ENCODE measurements at regions not wholly inside any gene's neighbourhood (a gene's known extent, or its start where the extent isn't known, plus 50 kb on each side); places are given as distances from the start of the nearest gene placed in this dataset.

DNA sequence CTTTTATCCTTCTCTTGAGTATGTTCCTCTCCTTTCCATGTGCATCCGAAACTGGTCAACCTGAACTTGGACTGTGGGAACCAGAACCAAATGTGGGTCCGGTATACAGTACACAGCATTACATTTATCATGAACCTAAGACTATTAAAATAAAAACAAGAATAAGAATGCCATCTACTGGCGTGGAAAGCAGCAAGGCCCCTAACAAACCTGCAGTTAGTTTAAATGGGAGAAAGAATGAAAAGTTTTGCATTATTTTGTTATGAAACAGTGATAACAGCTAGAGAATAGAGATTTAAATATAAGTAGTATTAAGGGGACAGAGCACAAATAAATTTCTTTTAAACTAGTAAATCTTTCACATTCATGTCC is 159.5 kb downstream of the RBM26 start:
- no peaks in the 10 kb centered on the region for H3K9me2 ChIP-seq (ENCODE audit: insufficient read depth, low read length)
- no peaks in the 10 kb centered on the region for H3K36me3 ChIP-seq (ENCODE audit: insufficient read depth, low read length)
- no peak overlapping the region for H3K27ac ChIP-seq (ENCODE audit: low read length)
- no peak overlapping the region for H2AFZ ChIP-seq (ENCODE audit: low read depth, low read length)
- TF ChIP-seq TAF1 (IDR thresholded peaks at IDR 0.05; ENCODE audit: low read depth) (no peak), RAD21 (conservative IDR thresholded peaks at IDR 0.05) (peak; percentile 50), SMC3 (conservative IDR thresholded peaks at IDR 0.05; ENCODE audit: poor library complexity) (peak; percentile 56)
- TF ChIP-seq, protein P1, sequence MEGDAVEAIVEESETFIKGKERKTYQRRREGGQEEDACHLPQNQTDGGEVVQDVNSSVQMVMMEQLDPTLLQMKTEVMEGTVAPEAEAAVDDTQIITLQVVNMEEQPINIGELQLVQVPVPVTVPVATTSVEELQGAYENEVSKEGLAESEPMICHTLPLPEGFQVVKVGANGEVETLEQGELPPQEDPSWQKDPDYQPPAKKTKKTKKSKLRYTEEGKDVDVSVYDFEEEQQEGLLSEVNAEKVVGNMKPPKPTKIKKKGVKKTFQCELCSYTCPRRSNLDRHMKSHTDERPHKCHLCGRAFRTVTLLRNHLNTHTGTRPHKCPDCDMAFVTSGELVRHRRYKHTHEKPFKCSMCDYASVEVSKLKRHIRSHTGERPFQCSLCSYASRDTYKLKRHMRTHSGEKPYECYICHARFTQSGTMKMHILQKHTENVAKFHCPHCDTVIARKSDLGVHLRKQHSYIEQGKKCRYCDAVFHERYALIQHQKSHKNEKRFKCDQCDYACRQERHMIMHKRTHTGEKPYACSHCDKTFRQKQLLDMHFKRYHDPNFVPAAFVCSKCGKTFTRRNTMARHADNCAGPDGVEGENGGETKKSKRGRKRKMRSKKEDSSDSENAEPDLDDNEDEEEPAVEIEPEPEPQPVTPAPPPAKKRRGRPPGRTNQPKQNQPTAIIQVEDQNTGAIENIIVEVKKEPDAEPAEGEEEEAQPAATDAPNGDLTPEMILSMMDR (IDR thresholded peaks at IDR 0.05; ENCODE audit: poor library complexity, severe bottlenecking), result peak; percentile 47
- H3F3A ChIP-seq (ENCODE audit: insufficient read depth, low read length, poor library complexity, severe bottlenecking), result no peaks in the 10 kb centered on the region
- no peak overlapping the region for H3K9ac ChIP-seq (ENCODE audit: low read length)
- no peak overlapping the region for H3K4me3 ChIP-seq (ENCODE audit: low read length)
- no peaks in the 10 kb centered on the region for H4K20me1 ChIP-seq (ENCODE audit: insufficient read depth)
- H3K4me2 ChIP-seq (ENCODE audit: low read length), result no peak overlapping the region
- H3K79me2 ChIP-seq (replicated peaks; ENCODE audit: insufficient read depth, low read length), result no peaks in the 10 kb centered on the region
- no peaks in the 10 kb centered on the region for H3K27me3 ChIP-seq (ENCODE audit: insufficient read depth, low read depth, low read length)
- no peaks in the 10 kb centered on the region for H3K9me3 ChIP-seq (ENCODE audit: low read length)

DNA sequence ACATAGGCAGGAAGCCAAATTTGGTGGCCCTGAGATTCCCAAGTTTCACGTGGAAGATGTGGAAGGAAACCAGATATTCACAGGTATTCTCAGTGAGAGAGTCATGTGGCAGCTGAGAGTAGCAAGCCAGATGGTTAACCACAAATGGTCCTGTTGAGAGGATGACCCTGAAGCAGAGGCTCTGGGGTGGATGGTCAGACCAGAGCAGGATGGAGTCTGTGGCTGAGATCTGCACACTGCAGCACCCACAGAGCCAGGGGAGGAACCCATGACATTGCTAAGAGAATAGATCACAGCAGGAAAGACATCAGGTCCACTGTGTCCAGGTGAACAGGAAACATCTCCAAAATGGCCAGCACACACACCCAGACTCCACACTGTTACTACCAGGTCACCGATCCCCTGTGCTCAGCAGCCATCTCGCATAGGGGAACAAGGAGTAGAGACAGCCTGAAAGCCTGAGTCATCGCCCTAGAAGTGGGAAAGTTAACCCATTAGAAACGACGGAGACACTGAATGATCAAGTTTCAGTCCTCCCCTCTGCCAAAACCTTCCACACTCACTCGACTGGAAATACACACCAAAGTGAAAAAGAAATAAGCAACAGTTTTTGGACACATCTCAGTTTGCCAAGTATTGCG is 160.0 kb downstream of the RBM26 start:
- no peaks in the 10 kb centered on the region for H3K27me3 ChIP-seq (ENCODE audit: insufficient read depth, low read depth, low read length)
- H3K9me3 ChIP-seq (ENCODE audit: low read length), result no peaks in the 10 kb centered on the region
- TF ChIP-seq TAF1 (IDR thresholded peaks at IDR 0.05; ENCODE audit: low read depth) (no peak), RAD21 (conservative IDR thresholded peaks at IDR 0.05) (no peak), MXI1 (conservative IDR thresholded peaks at IDR 0.05; ENCODE audit: poor library complexity, severe bottlenecking) (no peak), POLR2AphosphoS5 (IDR thresholded peaks at IDR 0.05) (no peak), SMC3 (conservative IDR thresholded peaks at IDR 0.05; ENCODE audit: poor library complexity) (no peak), EP300 (conservative IDR thresholded peaks at IDR 0.05; ENCODE audit: poor library complexity, severe bottlenecking) (no peak), EZH2 (IDR thresholded peaks at IDR 0.05; ENCODE audit: borderline replicate concordance, insufficient read depth, low read length, poor library complexity, severe bottlenecking) (no peak)
- TF ChIP-seq, protein P2, sequence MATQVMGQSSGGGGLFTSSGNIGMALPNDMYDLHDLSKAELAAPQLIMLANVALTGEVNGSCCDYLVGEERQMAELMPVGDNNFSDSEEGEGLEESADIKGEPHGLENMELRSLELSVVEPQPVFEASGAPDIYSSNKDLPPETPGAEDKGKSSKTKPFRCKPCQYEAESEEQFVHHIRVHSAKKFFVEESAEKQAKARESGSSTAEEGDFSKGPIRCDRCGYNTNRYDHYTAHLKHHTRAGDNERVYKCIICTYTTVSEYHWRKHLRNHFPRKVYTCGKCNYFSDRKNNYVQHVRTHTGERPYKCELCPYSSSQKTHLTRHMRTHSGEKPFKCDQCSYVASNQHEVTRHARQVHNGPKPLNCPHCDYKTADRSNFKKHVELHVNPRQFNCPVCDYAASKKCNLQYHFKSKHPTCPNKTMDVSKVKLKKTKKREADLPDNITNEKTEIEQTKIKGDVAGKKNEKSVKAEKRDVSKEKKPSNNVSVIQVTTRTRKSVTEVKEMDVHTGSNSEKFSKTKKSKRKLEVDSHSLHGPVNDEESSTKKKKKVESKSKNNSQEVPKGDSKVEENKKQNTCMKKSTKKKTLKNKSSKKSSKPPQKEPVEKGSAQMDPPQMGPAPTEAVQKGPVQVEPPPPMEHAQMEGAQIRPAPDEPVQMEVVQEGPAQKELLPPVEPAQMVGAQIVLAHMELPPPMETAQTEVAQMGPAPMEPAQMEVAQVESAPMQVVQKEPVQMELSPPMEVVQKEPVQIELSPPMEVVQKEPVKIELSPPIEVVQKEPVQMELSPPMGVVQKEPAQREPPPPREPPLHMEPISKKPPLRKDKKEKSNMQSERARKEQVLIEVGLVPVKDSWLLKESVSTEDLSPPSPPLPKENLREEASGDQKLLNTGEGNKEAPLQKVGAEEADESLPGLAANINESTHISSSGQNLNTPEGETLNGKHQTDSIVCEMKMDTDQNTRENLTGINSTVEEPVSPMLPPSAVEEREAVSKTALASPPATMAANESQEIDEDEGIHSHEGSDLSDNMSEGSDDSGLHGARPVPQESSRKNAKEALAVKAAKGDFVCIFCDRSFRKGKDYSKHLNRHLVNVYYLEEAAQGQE (IDR thresholded peaks at IDR 0.05; ENCODE audit: borderline replicate concordance), result no peak
- TF ChIP-seq, protein P1 (IDR thresholded peaks at IDR 0.05; ENCODE audit: poor library complexity, severe bottlenecking), result no peak
- no peaks in the 10 kb centered on the region for H3K9me2 ChIP-seq (ENCODE audit: insufficient read depth, low read length)
- no peak overlapping the region for H3K4me3 ChIP-seq (ENCODE audit: low read length)
- H2AFZ ChIP-seq (ENCODE audit: low read depth, low read length), result no peak overlapping the region
- H3K9ac ChIP-seq (ENCODE audit: low read length), result no peak overlapping the region
- H3K4me2 ChIP-seq (ENCODE audit: low read length), result no peak overlapping the region
- H3K79me2 ChIP-seq (replicated peaks; ENCODE audit: insufficient read depth, low read length), result no peaks in the 10 kb centered on the region
- H3K36me3 ChIP-seq (ENCODE audit: insufficient read depth, low read length), result no peaks in the 10 kb centered on the region
- H3F3A ChIP-seq (ENCODE audit: insufficient read depth, low read length, poor library complexity, severe bottlenecking), result no peaks in the 10 kb centered on the region
- H3K27ac ChIP-seq (ENCODE audit: low read length), result no peak overlapping the region
- no peaks in the 10 kb centered on the region for H4K20me1 ChIP-seq (ENCODE audit: insufficient read depth)
